ENCODE measurements at regions not wholly inside any gene's neighbourhood (a gene's known extent, or its start where the extent isn't known, plus 50 kb on each side); places are given as distances from the start of the nearest gene placed in this dataset.

DNA sequence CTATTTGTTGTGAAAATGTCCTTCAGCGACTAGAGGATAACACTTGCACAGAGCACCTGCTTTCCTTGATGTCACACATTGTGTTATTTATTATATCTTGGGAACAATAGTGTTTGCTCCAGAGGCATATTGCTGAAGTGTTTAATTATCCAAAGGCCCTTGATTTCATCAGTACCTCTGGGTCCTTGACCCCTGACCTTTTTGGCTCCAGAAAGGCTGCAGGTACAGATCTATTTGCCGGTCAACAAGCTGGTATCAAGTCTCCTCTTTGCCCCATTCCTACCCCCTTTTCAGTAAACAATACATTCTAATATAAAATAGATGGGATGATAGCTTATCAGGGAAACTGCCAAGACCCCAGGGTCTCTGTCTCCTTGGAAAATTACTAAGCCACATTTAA is 206.8 kb downstream of the DACT1 start:
- Histone ChIP-seq H2AFZ (ENCODE audit: control insufficient read depth, low read depth, low read length) (no peak overlapping the region), H3K27ac (ENCODE audit: control insufficient read depth, insufficient read depth) (no peak overlapping the region), H3K4me3 (no peak overlapping the region), H3K4me1 (ENCODE audit: control insufficient read depth, insufficient read depth, low read length) (no peaks in the 10 kb centered on the region), H3K4me2 (ENCODE audit: control insufficient read depth, insufficient read depth) (no peak overlapping the region), H3K9ac (ENCODE audit: control insufficient read depth, insufficient read depth, low read length) (no peak overlapping the region), H3K36me3 (ENCODE audit: control insufficient read depth in 2 of 2, insufficient read depth in 2 of 2, low read length in 1 of 2) (no peaks in the 10 kb centered on the region), H3K27me3 (replicated peaks in 1 of 2; ENCODE audit: control insufficient read depth in 2 of 2, insufficient read depth in 2 of 2, low read length in 1 of 2) (no peaks in the 10 kb centered on the region), H3K9me3 (replicated peaks; ENCODE audit: control insufficient read depth, insufficient read depth, low read length) (no peaks in the 10 kb centered on the region), H4K20me1 (ENCODE audit: control insufficient read depth, insufficient read depth) (no peaks in the 10 kb centered on the region), H3K79me2 (ENCODE audit: control insufficient read depth, insufficient read depth, low read length) (no peaks in the 10 kb centered on the region)
- no peak for FAIRE-seq
- CTCF ChIA-PET: interaction anchor here (1.0 kb wide), 2 partner anchors 133 to 343 kb away, joined by 3 read pairs; no protein-coding TSS in a partner anchor
- POLR2A ChIA-PET: no interaction called here
- SMC1A ChIA-PET (ENCODE audit: uncharacterized antibody, unreplicated experiment): interaction anchor here (0.6 to 0.9 kb wide), 3 partner anchors 9 to 211 kb away, joined by 3 read pairs; no protein-coding TSS in a partner anchor
- DNase-seq (ENCODE audit: low read depth, low spot score): no peak
- BruUV-seq (replicated peaks): no TSS peak
- in situ Hi-C loops (cut with MboI): no loop called here
- no peak for ATAC-seq
- RAD21 ChIA-PET (ENCODE audit: unreplicated experiment): no interaction called here
- TF ChIP-seq NFIC (IDR thresholded peaks at IDR 0.05; ENCODE audit: low read depth, low read length) (no peak), SRF (IDR thresholded peaks at IDR 0.05; ENCODE audit: low read depth in 2 of 2, low read length in 2 of 2) (no peak), HDAC6 (IDR thresholded peaks at IDR 0.05; ENCODE audit: unreplicated experiment) (no peak), SIN3A (IDR thresholded peaks at IDR 0.05; ENCODE audit: low read depth, low read length) (no peak), DPF2 (IDR thresholded peaks at IDR 0.05) (no peak), FOS (IDR thresholded peaks at IDR 0.05; ENCODE audit: borderline replicate concordance, extremely low read depth, insufficient read length) (no peak), RB1 (IDR thresholded peaks at IDR 0.05; ENCODE audit: borderline replicate concordance) (no peak), RBBP5 (conservative IDR thresholded peaks at IDR 0.05) (no peak), SREBF1 (IDR thresholded peaks at IDR 0.05; ENCODE audit: low read length) (no peak), POLR2AphosphoS2 (IDR thresholded peaks at IDR 0.05; ENCODE audit: low read depth, low read length) (no peak)
- TF ChIP-seq, protein P1, sequence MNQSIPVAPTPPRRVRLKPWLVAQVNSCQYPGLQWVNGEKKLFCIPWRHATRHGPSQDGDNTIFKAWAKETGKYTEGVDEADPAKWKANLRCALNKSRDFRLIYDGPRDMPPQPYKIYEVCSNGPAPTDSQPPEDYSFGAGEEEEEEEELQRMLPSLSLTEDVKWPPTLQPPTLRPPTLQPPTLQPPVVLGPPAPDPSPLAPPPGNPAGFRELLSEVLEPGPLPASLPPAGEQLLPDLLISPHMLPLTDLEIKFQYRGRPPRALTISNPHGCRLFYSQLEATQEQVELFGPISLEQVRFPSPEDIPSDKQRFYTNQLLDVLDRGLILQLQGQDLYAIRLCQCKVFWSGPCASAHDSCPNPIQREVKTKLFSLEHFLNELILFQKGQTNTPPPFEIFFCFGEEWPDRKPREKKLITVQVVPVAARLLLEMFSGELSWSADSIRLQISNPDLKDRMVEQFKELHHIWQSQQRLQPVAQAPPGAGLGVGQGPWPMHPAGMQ (IDR thresholded peaks at IDR 0.05; ENCODE audit: borderline replicate concordance): no peak
- TF ChIP-seq, protein P2, sequence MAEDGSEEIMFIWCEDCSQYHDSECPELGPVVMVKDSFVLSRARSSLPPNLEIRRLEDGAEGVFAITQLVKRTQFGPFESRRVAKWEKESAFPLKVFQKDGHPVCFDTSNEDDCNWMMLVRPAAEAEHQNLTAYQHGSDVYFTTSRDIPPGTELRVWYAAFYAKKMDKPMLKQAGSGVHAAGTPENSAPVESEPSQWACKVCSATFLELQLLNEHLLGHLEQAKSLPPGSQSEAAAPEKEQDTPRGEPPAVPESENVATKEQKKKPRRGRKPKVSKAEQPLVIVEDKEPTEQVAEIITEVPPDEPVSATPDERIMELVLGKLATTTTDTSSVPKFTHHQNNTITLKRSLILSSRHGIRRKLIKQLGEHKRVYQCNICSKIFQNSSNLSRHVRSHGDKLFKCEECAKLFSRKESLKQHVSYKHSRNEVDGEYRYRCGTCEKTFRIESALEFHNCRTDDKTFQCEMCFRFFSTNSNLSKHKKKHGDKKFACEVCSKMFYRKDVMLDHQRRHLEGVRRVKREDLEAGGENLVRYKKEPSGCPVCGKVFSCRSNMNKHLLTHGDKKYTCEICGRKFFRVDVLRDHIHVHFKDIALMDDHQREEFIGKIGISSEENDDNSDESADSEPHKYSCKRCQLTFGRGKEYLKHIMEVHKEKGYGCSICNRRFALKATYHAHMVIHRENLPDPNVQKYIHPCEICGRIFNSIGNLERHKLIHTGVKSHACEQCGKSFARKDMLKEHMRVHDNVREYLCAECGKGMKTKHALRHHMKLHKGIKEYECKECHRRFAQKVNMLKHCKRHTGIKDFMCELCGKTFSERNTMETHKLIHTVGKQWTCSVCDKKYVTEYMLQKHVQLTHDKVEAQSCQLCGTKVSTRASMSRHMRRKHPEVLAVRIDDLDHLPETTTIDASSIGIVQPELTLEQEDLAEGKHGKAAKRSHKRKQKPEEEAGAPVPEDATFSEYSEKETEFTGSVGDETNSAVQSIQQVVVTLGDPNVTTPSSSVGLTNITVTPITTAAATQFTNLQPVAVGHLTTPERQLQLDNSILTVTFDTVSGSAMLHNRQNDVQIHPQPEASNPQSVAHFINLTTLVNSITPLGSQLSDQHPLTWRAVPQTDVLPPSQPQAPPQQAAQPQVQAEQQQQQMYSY (CRISPR knock-in tag; IDR thresholded peaks at IDR 0.05): no peak
- TF ChIP-seq, protein P3, sequence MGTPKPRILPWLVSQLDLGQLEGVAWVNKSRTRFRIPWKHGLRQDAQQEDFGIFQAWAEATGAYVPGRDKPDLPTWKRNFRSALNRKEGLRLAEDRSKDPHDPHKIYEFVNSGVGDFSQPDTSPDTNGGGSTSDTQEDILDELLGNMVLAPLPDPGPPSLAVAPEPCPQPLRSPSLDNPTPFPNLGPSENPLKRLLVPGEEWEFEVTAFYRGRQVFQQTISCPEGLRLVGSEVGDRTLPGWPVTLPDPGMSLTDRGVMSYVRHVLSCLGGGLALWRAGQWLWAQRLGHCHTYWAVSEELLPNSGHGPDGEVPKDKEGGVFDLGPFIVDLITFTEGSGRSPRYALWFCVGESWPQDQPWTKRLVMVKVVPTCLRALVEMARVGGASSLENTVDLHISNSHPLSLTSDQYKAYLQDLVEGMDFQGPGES (IDR thresholded peaks at IDR 0.05): no peak
- TF ChIP-seq, protein P4, sequence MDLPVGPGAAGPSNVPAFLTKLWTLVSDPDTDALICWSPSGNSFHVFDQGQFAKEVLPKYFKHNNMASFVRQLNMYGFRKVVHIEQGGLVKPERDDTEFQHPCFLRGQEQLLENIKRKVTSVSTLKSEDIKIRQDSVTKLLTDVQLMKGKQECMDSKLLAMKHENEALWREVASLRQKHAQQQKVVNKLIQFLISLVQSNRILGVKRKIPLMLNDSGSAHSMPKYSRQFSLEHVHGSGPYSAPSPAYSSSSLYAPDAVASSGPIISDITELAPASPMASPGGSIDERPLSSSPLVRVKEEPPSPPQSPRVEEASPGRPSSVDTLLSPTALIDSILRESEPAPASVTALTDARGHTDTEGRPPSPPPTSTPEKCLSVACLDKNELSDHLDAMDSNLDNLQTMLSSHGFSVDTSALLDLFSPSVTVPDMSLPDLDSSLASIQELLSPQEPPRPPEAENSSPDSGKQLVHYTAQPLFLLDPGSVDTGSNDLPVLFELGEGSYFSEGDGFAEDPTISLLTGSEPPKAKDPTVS (IDR thresholded peaks at IDR 0.05; ENCODE audit: low read depth, low read length): no peak
- intact Hi-C loops (cut with micrococcal nuclease; ENCODE audit: unreplicated experiment): no loop called here
- 43% methylated on average over 2 of the region's 2 CpGs for WGBS (ENCODE audit: insufficient coverage, insufficient replicate concordance, low lambda C conversion rate, missing lambda C conversion rate)

All from GM12878 (cell line).